Fibroblast of villous mesenchyme (primary cell): ENCODE measurements at regions not wholly inside any gene's neighbourhood (a gene's known extent, or its start where the extent isn't known, plus 50 kb on each side); places are given as distances from the start of the nearest gene placed in this dataset.

Experiments used
- DNase-seq: peaks from one replicate; pipeline ENCODE4 v3.0.0-alpha.2; 2010; ENCODE audit warnings: low read depth
- H3K4me3 ChIP-seq: 2 replicates; pipeline ENCODE4 v1.5.1; 2011; ENCODE audit warnings: low read depth, mild to moderate bottlenecking, low read length
- TF ChIP-seq, protein P1 (sequence below): IDR thresholded peaks from 2 replicates; pipeline ENCODE4 v1.5.1; 2012; ENCODE audit warnings: low read depth, mild to moderate bottlenecking, low read length; ENCODE audit not compliant: insufficient read depth

DNA sequence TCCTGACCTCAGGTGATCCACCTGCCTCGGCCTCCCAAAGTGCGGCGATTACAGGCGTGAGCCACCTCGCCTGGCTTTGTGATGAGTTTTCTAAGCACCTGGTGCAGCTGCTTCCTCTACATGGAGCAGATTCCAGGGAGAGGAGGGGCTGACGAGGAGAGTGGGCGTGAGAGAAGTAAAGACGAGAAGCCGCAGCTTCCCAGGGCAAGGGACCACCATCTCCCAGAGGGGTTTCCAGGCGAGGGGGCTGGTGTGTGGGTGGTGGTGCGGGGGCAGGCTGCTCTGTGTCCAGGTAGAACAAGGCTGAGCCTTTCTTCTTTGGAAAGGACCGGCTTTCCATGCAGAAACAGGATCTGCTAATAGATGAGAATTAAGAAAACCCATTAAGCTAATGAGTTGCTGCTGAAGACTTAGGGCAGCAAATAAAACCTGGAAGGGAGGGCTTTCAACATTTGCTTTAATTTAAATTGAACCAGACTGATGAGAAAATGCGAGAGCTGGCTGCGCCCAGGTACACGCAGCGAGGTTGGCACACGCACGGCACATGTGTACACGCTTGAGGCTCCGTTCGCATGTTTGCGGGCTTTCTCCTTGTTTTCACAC is 236.7 kb downstream of the RBFOX3 start:
- TF ChIP-seq, protein P1, sequence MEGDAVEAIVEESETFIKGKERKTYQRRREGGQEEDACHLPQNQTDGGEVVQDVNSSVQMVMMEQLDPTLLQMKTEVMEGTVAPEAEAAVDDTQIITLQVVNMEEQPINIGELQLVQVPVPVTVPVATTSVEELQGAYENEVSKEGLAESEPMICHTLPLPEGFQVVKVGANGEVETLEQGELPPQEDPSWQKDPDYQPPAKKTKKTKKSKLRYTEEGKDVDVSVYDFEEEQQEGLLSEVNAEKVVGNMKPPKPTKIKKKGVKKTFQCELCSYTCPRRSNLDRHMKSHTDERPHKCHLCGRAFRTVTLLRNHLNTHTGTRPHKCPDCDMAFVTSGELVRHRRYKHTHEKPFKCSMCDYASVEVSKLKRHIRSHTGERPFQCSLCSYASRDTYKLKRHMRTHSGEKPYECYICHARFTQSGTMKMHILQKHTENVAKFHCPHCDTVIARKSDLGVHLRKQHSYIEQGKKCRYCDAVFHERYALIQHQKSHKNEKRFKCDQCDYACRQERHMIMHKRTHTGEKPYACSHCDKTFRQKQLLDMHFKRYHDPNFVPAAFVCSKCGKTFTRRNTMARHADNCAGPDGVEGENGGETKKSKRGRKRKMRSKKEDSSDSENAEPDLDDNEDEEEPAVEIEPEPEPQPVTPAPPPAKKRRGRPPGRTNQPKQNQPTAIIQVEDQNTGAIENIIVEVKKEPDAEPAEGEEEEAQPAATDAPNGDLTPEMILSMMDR, result no peak

GRCh38 chr17:79372470-79373238 is 238.2 kb downstream of the RBFOX3 start:
- TF ChIP-seq, protein P1, result no peak
- DNase-seq, result no peak
- no peak overlapping the region for H3K4me3 ChIP-seq

More for the DNA sequence above, 236.7 kb downstream of the RBFOX3 start:
- no peak for DNase-seq
- no peak overlapping the region for H3K4me3 ChIP-seq

DNA sequence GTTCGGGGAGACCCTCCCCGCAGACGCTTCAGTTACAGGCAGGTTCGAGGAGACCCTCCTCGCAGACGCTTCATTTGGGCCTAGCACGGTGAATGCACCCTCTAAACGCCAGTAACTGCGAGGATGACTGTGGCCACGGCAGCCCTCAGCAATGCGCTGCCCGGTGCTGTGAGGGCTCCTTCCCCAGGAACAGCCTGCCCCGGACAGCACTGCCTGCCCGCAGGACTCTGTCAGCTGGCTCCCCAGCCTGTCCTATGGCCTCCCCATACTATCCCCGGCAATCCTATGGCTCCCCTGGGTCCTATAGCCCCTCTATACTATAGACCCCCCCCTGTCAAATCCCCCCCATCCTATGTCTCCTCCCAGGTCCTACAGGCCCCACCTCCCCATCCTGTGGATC is 238.9 kb downstream of the RBFOX3 start:
- DNase-seq, result no peak
- no peak overlapping the region for H3K4me3 ChIP-seq
- TF ChIP-seq, protein P1, result no peak

DNA sequence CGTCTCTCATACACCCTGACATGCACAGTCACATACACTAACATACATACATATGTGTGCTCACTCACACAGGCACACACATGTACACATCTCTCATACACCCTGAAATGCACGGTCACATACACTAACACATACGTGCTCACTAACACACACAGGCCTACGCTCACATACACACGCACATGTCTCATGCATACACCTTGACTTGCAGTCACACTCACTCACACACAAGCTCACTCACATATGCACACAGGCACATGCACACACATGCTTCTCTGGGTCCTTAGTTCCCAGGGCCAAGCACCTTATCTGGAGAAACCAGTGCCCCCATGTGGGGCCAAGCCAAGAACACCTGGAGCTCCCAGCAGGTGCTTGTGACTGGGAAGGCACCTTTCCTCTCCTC is 240.3 kb downstream of the RBFOX3 start:
- H3K4me3 ChIP-seq, result no peak overlapping the region
- TF ChIP-seq, protein P1, result no peak
- no peak for DNase-seq

DNA sequence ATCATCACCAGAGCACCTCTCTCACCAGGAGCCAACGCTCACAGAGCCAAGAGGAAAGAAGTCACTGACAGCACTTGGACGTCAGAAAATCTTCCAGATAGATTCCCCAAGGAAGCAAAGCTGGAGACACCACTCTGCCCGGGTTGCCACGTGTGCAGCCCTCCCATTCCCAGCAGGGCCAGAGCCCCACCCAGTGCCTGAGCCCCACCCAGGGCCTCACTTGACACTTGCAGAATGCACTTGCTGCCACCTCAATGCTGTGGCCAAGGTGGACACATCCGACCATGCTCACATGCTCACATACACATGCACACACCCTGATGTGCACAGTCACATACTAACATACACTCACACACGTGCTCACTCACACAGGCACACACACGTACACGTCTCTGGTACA is 240.7 kb downstream of the RBFOX3 start:
- TF ChIP-seq, protein P1, result no peak
- H3K4me3 ChIP-seq, result no peak overlapping the region
- no peak for DNase-seq

GRCh38 chr17:79369532-79369931 is 241.3 kb downstream of the RBFOX3 start:
- TF ChIP-seq, protein P1, result no peak
- DNase-seq, result no peak
- no peak overlapping the region for H3K4me3 ChIP-seq
